DND-41 (cell line): ENCODE measurements at regions not wholly inside any gene's neighbourhood (a gene's known extent, or its start where the extent isn't known, plus 50 kb on each side); places are given as distances from the start of the nearest gene placed in this dataset.
"Not testable (repeated sequence)": the region's sequence is repeated elsewhere in the genome, so short reads cannot be mapped to it uniquely, and the experiment has no call there.

Experiments used
- ATAC-seq: fragments of 200-7000 bp; cut with Tn5 transposase; 3 replicates; pipeline ENCODE4 v1.9.1; 2021; ENCODE audit warnings: low read depth; ENCODE audit not compliant: insufficient read depth
- DNase-seq: peaks from one replicate; pipeline ENCODE4 v3.0.0-alpha.2; 2020
- H2AFZ ChIP-seq: 2 replicates; pipeline ENCODE4 v1.6.0; 2012; ENCODE audit warnings: low read depth, low read length
- H3K27ac ChIP-seq: 2 replicates; pipeline ENCODE4 v1.5.1; 2012; ENCODE audit warnings: low read length, inconsistent platforms
- H3K27me3 ChIP-seq: fragments of 200-600 bp; sonication (generic); 2 replicates; pipeline ENCODE4 v1.6.0; 2012; ENCODE audit warnings: low read length, mild to moderate bottlenecking, inconsistent platforms; ENCODE audit not compliant: insufficient read depth, poor library complexity
- H3K36me3 ChIP-seq: 2 replicates; pipeline ENCODE4 v1.5.1; 2012; ENCODE audit warnings: low read length, inconsistent platforms; ENCODE audit not compliant: insufficient read depth
- H3K4me1 ChIP-seq: 2 replicates; pipeline ENCODE4 v1.5.1; 2012; ENCODE audit warnings: mild to moderate bottlenecking, low read length; ENCODE audit not compliant: insufficient read depth
- H3K4me2 ChIP-seq: 2 replicates; pipeline ENCODE4 v1.6.0; 2012; ENCODE audit warnings: mild to moderate bottlenecking, moderate library complexity, low read length, inconsistent platforms; ENCODE audit not compliant: insufficient read depth
- H3K4me3 ChIP-seq, 2 experiments: fragments of 200-600 bp in 1 of 2; shearing (Covaris generic) in 1 of 2; 2 replicates each; pipeline ENCODE4 v1.5.1; 2012 to 2016; ENCODE audit warnings: inconsistent platforms in 2 of 2, low read length in 2 of 2, mild to moderate bottlenecking in 2 of 2, low read depth in 1 of 2, moderate library complexity in 1 of 2
- H3K79me2 ChIP-seq: 2 replicates; pipeline ENCODE4 v1.6.0; 2012; ENCODE audit warnings: low read length, inconsistent platforms; ENCODE audit not compliant: insufficient read depth
- H3K9ac ChIP-seq: 2 replicates; pipeline ENCODE4 v1.6.0; 2012; ENCODE audit warnings: low read depth, mild to moderate bottlenecking, inconsistent platforms, low read length, moderate library complexity
- H3K9me3 ChIP-seq: 2 replicates; pipeline ENCODE4 v1.5.1; 2012; ENCODE audit warnings: low read length, moderate library complexity, mild to moderate bottlenecking, inconsistent platforms; ENCODE audit not compliant: insufficient read depth, severe bottlenecking
- H4K20me1 ChIP-seq: 2 replicates; pipeline ENCODE4 v1.6.0; 2012; ENCODE audit warnings: low read length; ENCODE audit not compliant: insufficient read depth

GRCh38 chr2:91851689-91852420 lies 3019.4 kb upstream of the TEKT4 start:
- H3K4me1 ChIP-seq, DNase-seq, H3K4me3 ChIP-seq, H4K20me1 ChIP-seq, H3K4me2 ChIP-seq, H3K27ac ChIP-seq, H2AFZ ChIP-seq, H3K36me3 ChIP-seq, H3K9ac ChIP-seq, H3K27me3 ChIP-seq, H3K9me3 ChIP-seq, H3K79me2 ChIP-seq, ATAC-seq: not testable (repeated sequence)

- H3K36me3 ChIP-seq, H4K20me1 ChIP-seq, H3K27ac ChIP-seq, H3K79me2 ChIP-seq, H2AFZ ChIP-seq, H3K4me1 ChIP-seq, H3K9me3 ChIP-seq, ATAC-seq, H3K9ac ChIP-seq, H3K27me3 ChIP-seq, H3K4me2 ChIP-seq, H3K4me3 ChIP-seq, DNase-seq: not testable (repeated sequence)
Observed at GRCh38 chr2:91856971-91857370, 3014.3 kb upstream of the TEKT4 start.

- H3K27ac ChIP-seq, H3K4me2 ChIP-seq, H3K9ac ChIP-seq, DNase-seq, H3K4me1 ChIP-seq, H3K9me3 ChIP-seq, H4K20me1 ChIP-seq, ATAC-seq, H3K4me3 ChIP-seq, H3K36me3 ChIP-seq, H3K27me3 ChIP-seq, H2AFZ ChIP-seq, H3K79me2 ChIP-seq: not testable (repeated sequence)
Observed at GRCh38 chr2:91857711-91858110, 3013.5 kb upstream of the TEKT4 start.

- not testable (repeated sequence) for H3K79me2 ChIP-seq, H4K20me1 ChIP-seq, H3K27me3 ChIP-seq, ATAC-seq, DNase-seq, H2AFZ ChIP-seq, H3K36me3 ChIP-seq, H3K4me2 ChIP-seq, H3K9me3 ChIP-seq, H3K4me3 ChIP-seq, H3K4me1 ChIP-seq, H3K9ac ChIP-seq, H3K27ac ChIP-seq
Observed at GRCh38 chr2:91871716-91872115, 2999.5 kb upstream of the TEKT4 start.

- H3K9me3 ChIP-seq, H3K27me3 ChIP-seq, H3K4me3 ChIP-seq, H3K9ac ChIP-seq, H3K36me3 ChIP-seq, H3K4me2 ChIP-seq, H3K79me2 ChIP-seq, H4K20me1 ChIP-seq, H3K4me1 ChIP-seq, H3K27ac ChIP-seq, ATAC-seq, DNase-seq, H2AFZ ChIP-seq: not testable (repeated sequence)
Observed at GRCh38 chr2:91873416-91873815, 2997.8 kb upstream of the TEKT4 start.

- H3K9me3 ChIP-seq, ATAC-seq, H3K27ac ChIP-seq, H2AFZ ChIP-seq, H3K9ac ChIP-seq, H3K79me2 ChIP-seq, H3K4me3 ChIP-seq, H4K20me1 ChIP-seq, H3K36me3 ChIP-seq, H3K4me2 ChIP-seq, DNase-seq, H3K27me3 ChIP-seq, H3K4me1 ChIP-seq: not testable (repeated sequence)
Observed at GRCh38 chr2:91877658-91878210, 2993.5 kb upstream of the TEKT4 start.
